Activated B cell treated with CpG ODN at 0.5 μM for 24 hours (primary cell): ENCODE measurements at regions not wholly inside any gene's neighbourhood (a gene's known extent, or its start where the extent isn't known, plus 50 kb on each side); places are given as distances from the start of the nearest gene placed in this dataset.

Experiments used
- ATAC-seq: fragments of 200-7000 bp; cut with Tn5 transposase; one replicate; pipeline ENCODE4 v1.10.0; 2021; ENCODE audit warnings: low read depth, mild to moderate bottlenecking, moderate library complexity
- CTCF ChIA-PET: fragments of 350-600 bp; sonication (Branson Sonifier 250); formaldehyde crosslinking; loops from one replicate; lab custom pipeline; 2021; ENCODE audit warnings: antibody characterized with exemption; lab: Charles Lee
- POLR2A ChIA-PET: fragments of 350-600 bp; sonication (Branson Sonifier 250); formaldehyde crosslinking; loops from one replicate; lab custom pipeline; 2021; ENCODE audit warnings: antibody characterized with exemption; lab: Charles Lee
- DNase-seq: peaks from one replicate; pipeline ENCODE4 v3.0.0; 2022
- H3K27ac Mint-ChIP-seq: one replicate; pipeline ENCODE4 v1.8.0; 2020; ENCODE audit warnings: mixed read lengths
- H3K27me3 Mint-ChIP-seq: one replicate; pipeline ENCODE4 v1.8.0; 2021; ENCODE audit warnings: mixed read lengths
- H3K36me3 Mint-ChIP-seq: one replicate; pipeline ENCODE4 v1.8.0; 2021; ENCODE audit warnings: low read depth, mixed read lengths
- H3K4me1 Mint-ChIP-seq: one replicate; pipeline ENCODE4 v1.8.0; 2021; ENCODE audit warnings: mixed read lengths
- H3K4me3 Mint-ChIP-seq: one replicate; pipeline ENCODE4 v1.8.0; 2020; ENCODE audit warnings: mild to moderate bottlenecking, mixed read lengths
- H3K9me3 Mint-ChIP-seq: one replicate; pipeline ENCODE4 v1.8.0; 2020; ENCODE audit warnings: mixed read lengths
- CTCF ChIP-seq: fragments of 200-600 bp; IDR thresholded peaks from one replicate; pipeline ENCODE4 v1.8.0; 2022; ENCODE audit warnings: antibody characterized with exemption, mild to moderate bottlenecking
- intact Hi-C: fragments of 100-400 bp; cut with micrococcal nuclease; formaldehyde crosslinking; loops from one replicate; pipeline ENCODE4 v1.15.1; 2024

- intact Hi-C loops = no loop called here
- H3K27ac Mint-ChIP-seq = no peak overlapping the region
- H3K9me3 Mint-ChIP-seq = peaks cover 2% of the 10 kb centered on the region
- no peak overlapping the region for H3K4me3 Mint-ChIP-seq
- ATAC-seq (no peak), DNase-seq (no peak)
- H3K27me3 Mint-ChIP-seq = no peaks in the 10 kb centered on the region
- CTCF ChIA-PET = no interaction called here
- no peak for TF ChIP-seq CTCF
- POLR2A ChIA-PET = no interaction called here
- H3K36me3 Mint-ChIP-seq = no peaks in the 10 kb centered on the region
- no peaks in the 10 kb centered on the region for H3K4me1 Mint-ChIP-seq
These were observed 377.2 kb upstream of the ANXA10 start for GRCh38 chr4:167715176-167715575.

GRCh38 chr4:167717495-167717894 is 374.8 kb upstream of the ANXA10 start:
- intact Hi-C loops = no loop called here
- TF ChIP-seq CTCF = no peak
- Mint-ChIP-seq H3K4me1 (no peaks in the 10 kb centered on the region), H3K9me3 (peaks cover 6% of the 10 kb centered on the region), H3K27me3 (no peaks in the 10 kb centered on the region), H3K27ac (no peak overlapping the region), H3K4me3 (no peak overlapping the region), H3K36me3 (no peaks in the 10 kb centered on the region)
- ChIA-PET CTCF (no interaction called here), POLR2A (no interaction called here)
- DNase-seq = no peak
- no peak for ATAC-seq

GRCh38 chr4:167721617-167722486 is 370.5 kb upstream of the ANXA10 start:
- H3K36me3 Mint-ChIP-seq = no peaks in the 10 kb centered on the region
- no peak for DNase-seq
- no peak for ATAC-seq
- H3K27ac Mint-ChIP-seq = no peak overlapping the region
- ChIA-PET CTCF (no interaction called here), POLR2A (no interaction called here)
- H3K27me3 Mint-ChIP-seq = no peaks in the 10 kb centered on the region
- peaks cover 13% of the 10 kb centered on the region for H3K9me3 Mint-ChIP-seq
- intact Hi-C loops = no loop called here
- no peak overlapping the region for H3K4me3 Mint-ChIP-seq
- no peak for TF ChIP-seq CTCF
- H3K4me1 Mint-ChIP-seq = no peaks in the 10 kb centered on the region

GRCh38 chr4:167722487-167722808 is 369.9 kb upstream of the ANXA10 start:
- intact Hi-C loops = no loop called here
- H3K4me1 Mint-ChIP-seq = no peaks in the 10 kb centered on the region

GRCh38 chr4:167724941-167725340 is 367.4 kb upstream of the ANXA10 start:
- ATAC-seq (no peak), DNase-seq (no peak)
- intact Hi-C loops = no loop called here
- Mint-ChIP-seq H3K27me3 (no peaks in the 10 kb centered on the region), H3K27ac (no peak overlapping the region), H3K36me3 (no peaks in the 10 kb centered on the region), H3K4me1 (no peaks in the 10 kb centered on the region), H3K9me3 (peaks cover 20% of the 10 kb centered on the region), H3K4me3 (no peak overlapping the region)
- ChIA-PET POLR2A (no interaction called here), CTCF (no interaction called here)
- TF ChIP-seq CTCF = no peak

More at GRCh38 chr4:167722487-167722808, 369.9 kb upstream of the ANXA10 start:
- Mint-ChIP-seq H3K36me3 (no peaks in the 10 kb centered on the region), H3K4me3 (no peak overlapping the region), H3K27me3 (no peaks in the 10 kb centered on the region), H3K9me3 (peaks cover 13% of the 10 kb centered on the region), H3K27ac (no peak overlapping the region)
- no peak for TF ChIP-seq CTCF
- ChIA-PET POLR2A (no interaction called here), CTCF (no interaction called here)
- ATAC-seq (no peak), DNase-seq (no peak)
